Astrocyte of the cerebellum (primary cell): ENCODE measurements at regions not wholly inside any gene's neighbourhood (a gene's known extent, or its start where the extent isn't known, plus 50 kb on each side); places are given as distances from the start of the nearest gene placed in this dataset.

Experiments
- DNase-seq: peaks from one replicate; pipeline ENCODE4 v3.0.0-alpha.2; 2011; ENCODE audit warnings: low read depth
- H3K4me3 ChIP-seq: 2 replicates; pipeline ENCODE4 v1.5.1; 2011; ENCODE audit warnings: mild to moderate bottlenecking, low read depth, low read length, moderate library complexity
- in situ Hi-C: cut with HindIII; loops from 2 replicates; pipeline ENCODE4 v1.10.0; 2017; ENCODE audit warnings: low sequenced_read_pairs
- TF ChIP-seq, protein P1 (sequence below): IDR thresholded peaks from 2 replicates; pipeline ENCODE4 v1.5.1; 2012; ENCODE audit warnings: low read length, low read depth, moderate library complexity, mild to moderate bottlenecking; ENCODE audit errors: missing control alignments

GRCh38 chr2:181384923-181385322 lies 72.3 kb upstream of the ITGA4 start:
- no peak overlapping the region for H3K4me3 ChIP-seq
- DNase-seq: no peak
- TF ChIP-seq, protein P1, sequence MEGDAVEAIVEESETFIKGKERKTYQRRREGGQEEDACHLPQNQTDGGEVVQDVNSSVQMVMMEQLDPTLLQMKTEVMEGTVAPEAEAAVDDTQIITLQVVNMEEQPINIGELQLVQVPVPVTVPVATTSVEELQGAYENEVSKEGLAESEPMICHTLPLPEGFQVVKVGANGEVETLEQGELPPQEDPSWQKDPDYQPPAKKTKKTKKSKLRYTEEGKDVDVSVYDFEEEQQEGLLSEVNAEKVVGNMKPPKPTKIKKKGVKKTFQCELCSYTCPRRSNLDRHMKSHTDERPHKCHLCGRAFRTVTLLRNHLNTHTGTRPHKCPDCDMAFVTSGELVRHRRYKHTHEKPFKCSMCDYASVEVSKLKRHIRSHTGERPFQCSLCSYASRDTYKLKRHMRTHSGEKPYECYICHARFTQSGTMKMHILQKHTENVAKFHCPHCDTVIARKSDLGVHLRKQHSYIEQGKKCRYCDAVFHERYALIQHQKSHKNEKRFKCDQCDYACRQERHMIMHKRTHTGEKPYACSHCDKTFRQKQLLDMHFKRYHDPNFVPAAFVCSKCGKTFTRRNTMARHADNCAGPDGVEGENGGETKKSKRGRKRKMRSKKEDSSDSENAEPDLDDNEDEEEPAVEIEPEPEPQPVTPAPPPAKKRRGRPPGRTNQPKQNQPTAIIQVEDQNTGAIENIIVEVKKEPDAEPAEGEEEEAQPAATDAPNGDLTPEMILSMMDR: no peak
- in situ Hi-C loops: no loop called here

- no peak overlapping the region for H3K4me3 ChIP-seq
- in situ Hi-C loops: no loop called here
- TF ChIP-seq, protein P1: no peak
- no peak for DNase-seq
These were observed 67.7 kb upstream of the ITGA4 start for GRCh38 chr2:181389524-181389923.

DNA sequence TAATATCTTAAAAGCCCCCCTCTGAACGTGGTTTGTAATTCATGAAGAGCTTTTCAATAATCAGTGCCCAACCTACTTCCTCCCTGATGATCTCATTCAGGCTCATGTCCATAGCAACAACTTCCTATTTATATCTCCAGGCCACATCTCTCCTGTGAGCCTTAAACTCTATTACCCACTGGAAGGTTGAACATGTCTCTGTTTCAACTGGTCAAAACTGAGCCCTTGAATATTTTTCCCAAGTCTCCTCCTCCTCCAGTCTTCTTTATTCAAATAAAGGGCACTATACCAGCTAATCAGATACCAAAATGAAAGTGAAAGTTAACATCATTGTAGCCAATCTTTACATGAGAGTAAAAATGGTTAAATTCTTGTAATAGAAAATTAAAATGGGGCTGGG lies 63.7 kb upstream of the ITGA4 start:
- H3K4me3 ChIP-seq: no peak overlapping the region
- TF ChIP-seq, protein P1: no peak
- DNase-seq: peak; percentile 35
- in situ Hi-C loops: no loop called here

DNA sequence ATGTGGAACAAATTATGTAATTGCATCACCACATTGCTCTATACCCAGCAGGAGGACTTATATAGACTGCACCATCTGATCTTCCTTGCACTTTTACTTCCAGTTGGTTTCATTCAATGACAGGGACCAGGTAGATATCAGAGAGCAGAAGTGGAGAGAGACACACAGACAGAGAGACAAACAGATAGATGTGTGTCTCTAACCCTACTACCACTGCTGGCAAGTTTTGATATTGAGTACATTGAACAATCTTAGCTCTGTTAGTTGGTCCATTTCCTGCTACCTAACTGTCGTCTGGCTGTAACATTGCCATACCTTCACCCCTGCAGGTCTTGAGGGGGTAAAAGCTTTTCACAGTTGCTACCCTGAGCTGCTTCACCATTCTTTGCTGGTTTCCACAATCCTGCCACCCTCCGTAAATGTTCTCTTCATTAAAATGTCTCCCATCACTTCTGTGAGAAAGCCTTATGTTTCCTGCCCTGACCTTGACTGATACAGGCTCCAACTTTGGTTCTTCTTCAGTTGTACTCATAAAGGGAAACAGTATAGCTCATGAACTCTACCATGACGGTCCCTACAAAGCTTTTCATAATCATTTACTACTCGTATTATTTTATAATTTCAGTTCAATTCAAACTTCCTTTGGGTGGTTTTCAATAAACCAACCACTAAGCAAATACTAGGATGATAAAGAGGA lies 62.3 kb upstream of the ITGA4 start:
- H3K4me3 ChIP-seq: no peak overlapping the region
- in situ Hi-C loops: no loop called here

GRCh38 chr2:181395851-181396250 lies 61.3 kb upstream of the ITGA4 start:
- in situ Hi-C loops: no loop called here
- H3K4me3 ChIP-seq: no peak overlapping the region
- no peak for DNase-seq
- TF ChIP-seq, protein P1: no peak

More for the DNA sequence above, 62.3 kb upstream of the ITGA4 start:
- DNase-seq: no peak
- TF ChIP-seq, protein P1: no peak

DNA sequence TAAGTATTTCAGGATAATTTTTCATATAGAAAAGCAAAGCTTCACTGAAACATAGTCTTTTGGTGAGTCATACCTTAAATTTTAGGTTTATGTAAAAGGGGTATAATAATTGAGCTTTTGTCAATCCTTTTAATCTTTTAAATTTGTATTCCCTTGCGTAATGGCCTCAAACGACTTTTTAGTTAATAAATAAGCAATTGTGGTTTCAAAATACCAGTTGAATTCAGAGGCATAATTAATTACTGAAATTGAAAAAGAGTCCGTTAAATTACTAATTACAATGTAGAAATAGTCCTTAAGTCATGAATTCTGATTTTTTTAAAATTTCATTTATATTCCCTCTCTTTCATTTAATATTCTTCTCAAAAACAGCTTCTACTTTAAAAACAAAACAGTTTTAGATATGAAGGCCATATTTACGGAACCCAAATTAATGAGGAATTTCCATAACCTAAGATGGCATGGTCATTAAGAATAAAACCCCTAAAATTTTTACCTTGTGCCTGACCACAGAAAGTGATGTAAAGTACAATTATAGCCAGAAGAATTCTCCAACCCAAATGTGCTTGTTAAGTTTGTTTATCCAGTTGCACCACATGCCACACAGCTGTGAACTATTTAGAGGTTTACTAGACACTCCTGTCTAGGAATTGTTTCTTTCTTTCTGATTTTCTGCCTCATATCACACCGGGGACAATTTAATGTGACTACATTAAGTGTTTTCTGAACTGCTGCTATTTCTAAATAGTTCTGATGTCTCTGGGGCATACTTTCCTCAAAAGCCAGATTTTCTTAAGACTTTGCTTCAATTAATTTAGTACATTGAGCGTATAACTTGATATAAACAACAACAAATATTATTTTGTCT lies 60.7 kb upstream of the ITGA4 start:
- no peak for DNase-seq
- in situ Hi-C loops: no loop called here
- no peak overlapping the region for H3K4me3 ChIP-seq
- TF ChIP-seq, protein P1: no peak
